Ovary (tissue), 7 donors: ENCODE measurements at regions not wholly inside any gene's neighbourhood (a gene's known extent, or its start where the extent isn't known, plus 50 kb on each side); places are given as distances from the start of the nearest gene placed in this dataset.

Source experiments
- DNase-seq, 5 donors: peaks; one replicate each; pipeline ENCODE4 v3.0.0-alpha.2; 2019 to 2020
- H3K27ac ChIP-seq, 2 donors: fragments of 200-600 bp; one replicate each; pipeline versions ENCODE4 v1.5.1 to v1.8.0; 2019 to 2022
- H3K27me3 ChIP-seq: fragments of 200-600 bp; one replicate; pipeline ENCODE4 v1.8.0; 2022
- H3K36me3 ChIP-seq: fragments of 200-600 bp; sonication (generic); one replicate; pipeline ENCODE4 v1.5.1; 2019
- H3K4me1 ChIP-seq: one replicate; pipeline ENCODE4 v1.8.1; 2013; ENCODE audit warnings: mild to moderate bottlenecking, moderate library complexity; ENCODE audit not compliant: insufficient read depth
- H3K4me3 ChIP-seq: fragments of 200-600 bp; sonication (generic); one replicate; pipeline ENCODE4 v1.5.1; 2017
- H3K9me3 ChIP-seq, 2 donors: fragments of 200-600 bp in 1 of 2; sonication (generic) in 1 of 2; one replicate each; pipeline versions ENCODE4 v1.5.1 to v1.8.1; 2013 to 2019; ENCODE audit warnings: mild to moderate bottlenecking in 1 of 2, moderate library complexity in 1 of 2
- EP300 ChIP-seq: sonication (generic); formaldehyde crosslinking; IDR thresholded peaks from one replicate; pipeline ENCODE4 v1.6.1; 2017; ENCODE audit warnings: antibody characterized with exemption
- POLR2A ChIP-seq: fragments of 450-650 bp; IDR thresholded peaks from one replicate; pipeline ENCODE4 v1.6.1; 2017; ENCODE audit warnings: antibody characterized with exemption, mild to moderate bottlenecking, moderate library complexity
- WGBS, 3 donors: extraction: QIAGEN DNeasy Blood & Tissue Kit in 1 of 3; methylation state at CpG; one replicate each; pipeline versions ENCODE4 v1.1.5 to v1.1.7; 2013 to 2017; 5-methylcytosine and 5-hydroxymethylcytosine counted together
- intact Hi-C, 4 donors: fragments of 100-400 bp; cut with DNase I; formaldehyde crosslinking; loops; one replicate each; pipeline versions ENCODE4 v1.11.0 to v1.15.1; 2022 to 2023
- TF ChIP-seq, protein P1 (sequence below), 3 donors: fragments of 450-650 bp in 2 of 3; fragments of 200-600 bp in 1 of 3; IDR thresholded peaks; one replicate each; pipeline versions ENCODE4 v1.5.1 to v1.8.0; 2016 to 2022; ENCODE audit warnings: antibody characterized with exemption in 3 of 3, mild to moderate bottlenecking in 1 of 3
- donor health status: DM: no; HTN: no; CAD: no; lungs with moderate emphysema.
- donor health status: DM: no; HTN: no; CAD: no.
- donor health status: Bipolar disorder and iron deficiency.
- donor health status: DM: no; HTN: no; CAD: no.
- donor health status: DM: yes; HTN: yes; CAD: no.

DNA sequence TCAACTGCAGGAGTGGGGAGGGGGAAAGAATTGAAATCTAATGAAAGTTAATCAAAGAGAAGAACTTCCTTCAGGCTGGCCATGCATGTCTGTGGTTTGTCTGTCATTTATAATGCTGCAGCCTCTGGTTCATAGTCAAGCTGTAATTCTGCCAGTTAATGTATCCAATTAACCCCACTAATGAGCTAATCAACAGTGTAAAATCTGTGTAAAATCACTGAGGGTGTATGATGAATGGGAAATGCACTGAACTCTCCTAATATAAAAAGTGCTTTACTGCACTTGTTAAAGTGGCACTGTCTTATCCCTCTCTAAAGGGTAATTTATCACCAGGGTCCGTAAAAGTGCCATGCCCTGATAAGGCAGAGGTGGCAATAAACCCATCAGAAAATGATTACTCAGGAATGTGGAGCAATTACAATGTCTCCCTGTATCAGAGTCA lies 798.1 kb downstream of the PDHA2 start:
- Histone ChIP-seq H3K9me3 (no peaks in the 10 kb centered on the region), H3K27me3 (no peaks in the 10 kb centered on the region), H3K4me1 (no peaks in the 10 kb centered on the region), H3K36me3 (no peaks in the 10 kb centered on the region), H3K27ac (no peak overlapping the region), H3K4me3 (no peak overlapping the region)
- TF ChIP-seq, protein P1, sequence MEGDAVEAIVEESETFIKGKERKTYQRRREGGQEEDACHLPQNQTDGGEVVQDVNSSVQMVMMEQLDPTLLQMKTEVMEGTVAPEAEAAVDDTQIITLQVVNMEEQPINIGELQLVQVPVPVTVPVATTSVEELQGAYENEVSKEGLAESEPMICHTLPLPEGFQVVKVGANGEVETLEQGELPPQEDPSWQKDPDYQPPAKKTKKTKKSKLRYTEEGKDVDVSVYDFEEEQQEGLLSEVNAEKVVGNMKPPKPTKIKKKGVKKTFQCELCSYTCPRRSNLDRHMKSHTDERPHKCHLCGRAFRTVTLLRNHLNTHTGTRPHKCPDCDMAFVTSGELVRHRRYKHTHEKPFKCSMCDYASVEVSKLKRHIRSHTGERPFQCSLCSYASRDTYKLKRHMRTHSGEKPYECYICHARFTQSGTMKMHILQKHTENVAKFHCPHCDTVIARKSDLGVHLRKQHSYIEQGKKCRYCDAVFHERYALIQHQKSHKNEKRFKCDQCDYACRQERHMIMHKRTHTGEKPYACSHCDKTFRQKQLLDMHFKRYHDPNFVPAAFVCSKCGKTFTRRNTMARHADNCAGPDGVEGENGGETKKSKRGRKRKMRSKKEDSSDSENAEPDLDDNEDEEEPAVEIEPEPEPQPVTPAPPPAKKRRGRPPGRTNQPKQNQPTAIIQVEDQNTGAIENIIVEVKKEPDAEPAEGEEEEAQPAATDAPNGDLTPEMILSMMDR (IDR thresholded peaks at IDR 0.05) = no peak
- TF ChIP-seq EP300 (no peak), POLR2A (no peak)
- no peak for DNase-seq
- WGBS, 3 donors = 78 to 85% (median 78%) methylated on average over 1 of the region's 1 CpG
- intact Hi-C loops = no loop called here

DNA sequence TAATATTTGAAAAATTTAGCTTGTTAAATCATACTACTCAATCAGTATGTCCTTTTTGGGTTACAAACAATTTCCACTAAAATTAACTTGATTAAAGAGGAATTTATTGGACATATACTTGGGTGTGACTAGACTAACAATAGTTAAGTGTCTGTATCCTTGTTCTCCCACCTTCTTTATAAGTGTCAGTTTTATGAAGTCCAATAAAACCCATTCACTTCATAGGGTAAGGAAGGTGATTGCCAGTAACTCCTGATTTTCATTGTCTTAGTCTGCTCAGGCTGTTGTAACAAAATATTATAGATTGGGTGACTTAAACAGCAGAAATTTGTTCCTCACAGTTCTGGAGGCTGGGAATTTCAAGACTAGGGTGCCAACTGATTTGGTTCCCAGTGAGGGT lies 800.0 kb downstream of the PDHA2 start:
- H3K36me3 ChIP-seq = no peaks in the 10 kb centered on the region
- no peaks in the 10 kb centered on the region for H3K27me3 ChIP-seq
- no peaks in the 10 kb centered on the region for H3K4me1 ChIP-seq
- no peak for DNase-seq
- no peak overlapping the region for H3K4me3 ChIP-seq
- intact Hi-C loops = no loop called here
- no peak overlapping the region for H3K27ac ChIP-seq
- H3K9me3 ChIP-seq = no peaks in the 10 kb centered on the region
- TF ChIP-seq, protein P1 (IDR thresholded peaks at IDR 0.05) = no peak
- no peak for TF ChIP-seq POLR2A
- no peak for TF ChIP-seq EP300

DNA sequence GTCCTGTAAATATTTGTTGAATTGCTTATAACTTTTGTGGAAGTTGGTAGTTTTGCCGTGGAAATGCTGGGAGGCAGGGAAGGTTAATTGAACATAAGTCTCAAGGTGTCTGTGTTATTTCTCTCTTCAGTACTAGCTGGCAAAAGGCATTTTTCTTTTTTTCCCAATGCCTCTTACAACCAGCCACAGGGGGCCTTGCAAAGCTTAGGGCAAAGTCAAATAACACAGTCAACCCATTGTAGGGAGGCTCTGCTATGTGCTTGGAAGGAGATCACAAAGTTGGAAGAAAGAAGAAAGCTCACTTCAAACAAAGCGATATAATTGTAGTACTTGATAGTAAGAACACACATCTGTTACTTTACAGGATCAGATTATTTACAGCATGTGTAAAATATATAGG lies 802.6 kb downstream of the PDHA2 start:
- WGBS, 3 donors = 57 to 65% (median 61%) methylated on average over 2 of the region's 2 CpGs
- Histone ChIP-seq H3K27ac (no peak overlapping the region), H3K9me3 (no peaks in the 10 kb centered on the region), H3K36me3 (no peaks in the 10 kb centered on the region), H3K4me1 (no peaks in the 10 kb centered on the region), H3K4me3 (no peak overlapping the region), H3K27me3 (no peaks in the 10 kb centered on the region)
- no peak for TF ChIP-seq POLR2A
- TF ChIP-seq, protein P1 (IDR thresholded peaks at IDR 0.05) = no peak
- no peak for TF ChIP-seq EP300
- no peak for DNase-seq
- intact Hi-C loops = no loop called here

DNA sequence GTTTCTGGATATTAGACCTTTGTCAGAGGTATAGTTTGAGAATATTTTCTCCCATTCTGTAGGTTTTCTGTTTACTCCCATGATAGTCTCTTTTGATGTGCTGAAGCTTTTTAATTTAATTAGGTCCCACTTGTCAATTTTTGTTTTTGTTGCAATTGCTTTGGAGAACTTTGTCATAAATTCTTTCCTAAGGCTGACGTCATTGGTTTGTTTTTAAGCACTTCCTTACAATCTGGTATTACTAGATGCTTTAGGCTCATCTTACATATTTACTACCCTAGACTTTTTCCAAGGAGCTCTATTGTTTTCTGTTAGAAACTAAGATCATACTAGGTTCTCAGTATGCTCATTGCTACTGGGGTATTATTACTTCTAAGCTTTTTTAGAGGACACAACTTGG lies 806.3 kb downstream of the PDHA2 start:
- WGBS, 3 donors = 53 to 61% (median 59%) methylated on average over 1 of the region's 1 CpG
- no peak for TF ChIP-seq EP300
- TF ChIP-seq, protein P1 (IDR thresholded peaks at IDR 0.05) = no peak
- no peak for TF ChIP-seq POLR2A

DNA sequence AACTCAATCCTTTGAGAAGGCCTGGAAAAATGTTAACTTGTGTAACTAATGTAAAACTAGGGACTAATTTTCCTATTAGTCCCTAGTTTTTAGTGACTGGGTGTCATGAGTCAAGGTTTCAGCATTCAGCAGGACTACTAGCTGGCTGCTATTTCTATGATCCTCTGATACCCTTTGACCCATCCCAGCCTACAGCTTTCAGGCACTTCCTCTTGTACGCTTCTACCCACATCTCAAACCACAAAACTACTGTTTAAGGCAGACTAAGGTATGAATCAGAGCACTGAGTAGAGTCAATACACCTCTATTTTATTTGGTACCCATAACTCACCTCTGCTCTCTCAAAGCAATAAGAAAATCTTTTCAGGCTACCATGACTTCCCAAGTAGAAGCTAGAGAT lies 809.6 kb downstream of the PDHA2 start:
- Histone ChIP-seq H3K9me3 (no peaks in the 10 kb centered on the region), H3K27ac (no peak overlapping the region), H3K4me3 (no peak overlapping the region), H3K36me3 (no peaks in the 10 kb centered on the region), H3K4me1 (no peaks in the 10 kb centered on the region), H3K27me3 (no peaks in the 10 kb centered on the region)
- WGBS, 3 donors = 80 to 88% (median 86%) methylated on average over 1 of the region's 1 CpG
- DNase-seq = no peak
- TF ChIP-seq EP300 = no peak
- TF ChIP-seq, protein P1 (IDR thresholded peaks at IDR 0.05) = no peak
- no peak for TF ChIP-seq POLR2A
- intact Hi-C loops = no loop called here

More for the DNA sequence above, 806.3 kb downstream of the PDHA2 start:
- Histone ChIP-seq H3K27ac (no peak overlapping the region), H3K36me3 (no peaks in the 10 kb centered on the region), H3K4me1 (no peaks in the 10 kb centered on the region), H3K9me3 (no peaks in the 10 kb centered on the region), H3K4me3 (no peak overlapping the region), H3K27me3 (no peaks in the 10 kb centered on the region)
- intact Hi-C loops = no loop called here
- DNase-seq = no peak
